Amygdala (tissue), 56 donors: ENCODE measurements at regions not wholly inside any gene's neighbourhood (a gene's known extent, or its start where the extent isn't known, plus 50 kb on each side); places are given as distances from the start of the nearest gene placed in this dataset.

ENCODE experiments used
- DNase-seq, 56 donors: peaks; one replicate each; lab custom pipeline; 2025; lab: John Stamatoyannopoulos, UW

- DNase-seq: no peak
Observed at GRCh38 chr6:47091886-47092668, 49.9 kb upstream of the ADGRF1 start.
